Heart right ventricle (tissue), 16 donors: ENCODE measurements at regions not wholly inside any gene's neighbourhood (a gene's known extent, or its start where the extent isn't known, plus 50 kb on each side); places are given as distances from the start of the nearest gene placed in this dataset.

Experiments used
- ATAC-seq, 8 donors: fragments of 200-7000 bp; cut with Tn5 transposase; one replicate each; pipeline ENCODE4 v1.9.1; 2020; ENCODE audit warnings: mild to moderate bottlenecking in 8 of 8, moderate library complexity in 8 of 8, moderate number of reproducible peaks in 1 of 8
- DNase-seq, 2 donors: peaks; one replicate each; pipeline ENCODE4 v3.0.0-alpha.2; 2020
- H3K27ac ChIP-seq, 10 donors: fragments of 200-600 bp; sonication (generic) in 2 of 10; one replicate each; pipeline versions ENCODE4 v1.5.0 to v1.8.0; 2020 to 2022; ENCODE audit warnings: mild to moderate bottlenecking in 3 of 10
- H3K27me3 ChIP-seq, 7 donors: fragments of 200-600 bp; one replicate each; pipeline ENCODE4 v1.8.0; 2021 to 2022; ENCODE audit warnings: mild to moderate bottlenecking in 2 of 7
- H3K36me3 ChIP-seq, 9 donors: fragments of 200-600 bp; sonication (generic) in 1 of 9; one replicate each; pipeline versions ENCODE4 v1.5.0 to v1.8.0; 2020 to 2022; ENCODE audit warnings: mild to moderate bottlenecking in 2 of 9
- H3K4me1 ChIP-seq, 9 donors: fragments of 200-600 bp; sonication (generic) in 1 of 9; one replicate each; pipeline versions ENCODE4 v1.5.0 to v1.8.0; 2020 to 2022; ENCODE audit warnings: mild to moderate bottlenecking in 4 of 9
- H3K4me3 ChIP-seq, 10 donors: fragments of 200-600 bp; sonication (generic) in 2 of 10; one replicate each; pipeline versions ENCODE4 v1.5.0 to v1.8.0; 2020 to 2022; ENCODE audit warnings: mild to moderate bottlenecking in 7 of 10, moderate library complexity in 2 of 10
- H3K9me3 ChIP-seq, 11 donors: fragments of 200-600 bp in 10 of 11; sonication (generic) in 2 of 11; one replicate each; pipeline versions ENCODE4 v1.5.0 to v1.8.0; 2013 to 2022; ENCODE audit warnings: mild to moderate bottlenecking in 2 of 11, control low read depth in 1 of 11, moderate library complexity in 1 of 11
- WGBS, 2 donors: extraction: QIAGEN DNeasy Blood & Tissue Kit; methylation state at CpG; one replicate each; pipeline ENCODE4 v1.1.7; 2013; ENCODE audit warnings: inconsistent platforms in 1 of 2; 5-methylcytosine and 5-hydroxymethylcytosine counted together
- intact Hi-C, 10 donors: fragments of 100-400 bp; cut with DNase I; formaldehyde crosslinking; loops; one replicate each; pipeline versions ENCODE4 v1.11.1 to v1.14.2; 2022
- TF ChIP-seq, protein P1 (sequence below), 9 donors: fragments of 200-600 bp; sonication (generic) in 2 of 9; IDR thresholded peaks; one replicate each; pipeline versions ENCODE4 v1.5.0 to v1.8.0; 2021 to 2022; ENCODE audit warnings: antibody characterized with exemption in 9 of 9, mild to moderate bottlenecking in 5 of 9, moderate library complexity in 1 of 9
- donor health status: Arrhythmogenic right ventricular cardiomyopathy.
- donor health status: ischemic (EF 13 %, LVEDD 7.1; RV severe dilation, severe dysfunction).
- donor health status: healthy with polysubstance abuse.
- donor health status: DM: no; HTN: yes; CAD: no.
- donor health status: DM: no; HTN: no; CAD: no.
- donor health status: ischemic (EF 25% LVEDD 6.9; RV normal size, moderate dysfunction).
- donor health status: ischemic (EF 25% LVEDD 5.7; RV mildly dilated, moderate dysfunction).
- donor health status: healthy.
- donor health status: DM: yes; HTN: yes; CAD: no.
- donor health status: Ischemic cardiomyopathy.
- donor health status: ischemic (EF 35%, LVEDD 5.7; RV mildly dilated, moderate dysfunction).
- donor health status: nonischemic (EF 11% LVEDD 7.7; RV severe dilation, severe dysfunction).
- donor health status: DM: yes; HTN: yes; CAD: no.
- donor health status: PGD.
- donor health status: ischemic (EF 29% LVEDD 5.4; RV normal size, mild dysfunction).
- donor health status: nonischemic (EF 23%, LVEDD 6.1; RV moderate dilation, normal function).

GRCh38 chr6:40108736-40109135 lies 174.5 kb upstream of the MOCS1 start:
- DNase-seq (no peak), ATAC-seq (no peak)
- intact Hi-C loops, result no loop called here
- peaks cover 0 to 22% (median 7%) of the 10 kb centered on the region in 11 donors for H3K9me3 ChIP-seq
- H3K36me3 ChIP-seq, result no peaks in the 10 kb centered on the region
- H3K4me1 ChIP-seq, result no peaks in the 10 kb centered on the region
- TF ChIP-seq, protein P1, sequence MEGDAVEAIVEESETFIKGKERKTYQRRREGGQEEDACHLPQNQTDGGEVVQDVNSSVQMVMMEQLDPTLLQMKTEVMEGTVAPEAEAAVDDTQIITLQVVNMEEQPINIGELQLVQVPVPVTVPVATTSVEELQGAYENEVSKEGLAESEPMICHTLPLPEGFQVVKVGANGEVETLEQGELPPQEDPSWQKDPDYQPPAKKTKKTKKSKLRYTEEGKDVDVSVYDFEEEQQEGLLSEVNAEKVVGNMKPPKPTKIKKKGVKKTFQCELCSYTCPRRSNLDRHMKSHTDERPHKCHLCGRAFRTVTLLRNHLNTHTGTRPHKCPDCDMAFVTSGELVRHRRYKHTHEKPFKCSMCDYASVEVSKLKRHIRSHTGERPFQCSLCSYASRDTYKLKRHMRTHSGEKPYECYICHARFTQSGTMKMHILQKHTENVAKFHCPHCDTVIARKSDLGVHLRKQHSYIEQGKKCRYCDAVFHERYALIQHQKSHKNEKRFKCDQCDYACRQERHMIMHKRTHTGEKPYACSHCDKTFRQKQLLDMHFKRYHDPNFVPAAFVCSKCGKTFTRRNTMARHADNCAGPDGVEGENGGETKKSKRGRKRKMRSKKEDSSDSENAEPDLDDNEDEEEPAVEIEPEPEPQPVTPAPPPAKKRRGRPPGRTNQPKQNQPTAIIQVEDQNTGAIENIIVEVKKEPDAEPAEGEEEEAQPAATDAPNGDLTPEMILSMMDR (IDR thresholded peaks at IDR 0.05), result no peak
- no peak overlapping the region for H3K4me3 ChIP-seq
- no peak overlapping the region for H3K27ac ChIP-seq
- peaks cover 0 to 3% (median 0%) of the 10 kb centered on the region in 7 donors for H3K27me3 ChIP-seq

GRCh38 chr6:40106840-40107239 lies 172.6 kb upstream of the MOCS1 start:
- no peak for ATAC-seq
- H3K36me3 ChIP-seq, result no peaks in the 10 kb centered on the region
- 73 to 74% methylated on average over 2 of the region's 2 CpGs for WGBS, 2 donors
- intact Hi-C loops, result no loop called here
- H3K27ac ChIP-seq, result no peak overlapping the region
- H3K4me1 ChIP-seq, result no peaks in the 10 kb centered on the region
- H3K9me3 ChIP-seq, result peaks cover 0 to 29% (median 7%) of the 10 kb centered on the region in 11 donors
- DNase-seq, result no peak
- no peak overlapping the region for H3K4me3 ChIP-seq
- TF ChIP-seq, protein P1 (IDR thresholded peaks at IDR 0.05), result no peak
- peaks cover 0 to 3% (median 0%) of the 10 kb centered on the region in 7 donors for H3K27me3 ChIP-seq

GRCh38 chr6:40098774-40099173 lies 164.5 kb upstream of the MOCS1 start:
- Histone ChIP-seq H3K27me3 (peaks cover 0 to 13% (median 0%) of the 10 kb centered on the region in 7 donors), H3K4me3 (no peak overlapping the region), H3K27ac (no peak overlapping the region), H3K36me3 (no peaks in the 10 kb centered on the region), H3K4me1 (no peaks in the 10 kb centered on the region), H3K9me3 (peaks cover 0 to 6% (median 0%) of the 10 kb centered on the region in 11 donors)
- WGBS, 2 donors, result 62 to 63% methylated on average over 3 of the region's 3 CpGs
- intact Hi-C loops, result no loop called here
- TF ChIP-seq, protein P1 (IDR thresholded peaks at IDR 0.05), result no peak
- ATAC-seq (no peak), DNase-seq (no peak)

GRCh38 chr6:40097590-40097989 lies 163.3 kb upstream of the MOCS1 start:
- WGBS, 2 donors, result 55 to 60% methylated on average over 2 of the region's 2 CpGs
- peaks cover 0 to 13% (median 0%) of the 10 kb centered on the region in 7 donors for H3K27me3 ChIP-seq
- ATAC-seq (no peak), DNase-seq (no peak)
- TF ChIP-seq, protein P1 (IDR thresholded peaks at IDR 0.05), result no peak
- H3K9me3 ChIP-seq, result peaks cover 0 to 3% (median 0%) of the 10 kb centered on the region in 11 donors
- H3K27ac ChIP-seq, result no peak overlapping the region
- intact Hi-C loops, result no loop called here
- H3K4me3 ChIP-seq, result no peak overlapping the region
- no peaks in the 10 kb centered on the region for H3K4me1 ChIP-seq
- H3K36me3 ChIP-seq, result no peaks in the 10 kb centered on the region
